ENCODE measurements at regions not wholly inside any gene's neighbourhood (a gene's known extent, or its start where the extent isn't known, plus 50 kb on each side); places are given as distances from the start of the nearest gene placed in this dataset.
"Not testable (repeated sequence)": the region's sequence is repeated elsewhere in the genome, so short reads cannot be mapped to it uniquely, and the experiment has no call there.

DNA sequence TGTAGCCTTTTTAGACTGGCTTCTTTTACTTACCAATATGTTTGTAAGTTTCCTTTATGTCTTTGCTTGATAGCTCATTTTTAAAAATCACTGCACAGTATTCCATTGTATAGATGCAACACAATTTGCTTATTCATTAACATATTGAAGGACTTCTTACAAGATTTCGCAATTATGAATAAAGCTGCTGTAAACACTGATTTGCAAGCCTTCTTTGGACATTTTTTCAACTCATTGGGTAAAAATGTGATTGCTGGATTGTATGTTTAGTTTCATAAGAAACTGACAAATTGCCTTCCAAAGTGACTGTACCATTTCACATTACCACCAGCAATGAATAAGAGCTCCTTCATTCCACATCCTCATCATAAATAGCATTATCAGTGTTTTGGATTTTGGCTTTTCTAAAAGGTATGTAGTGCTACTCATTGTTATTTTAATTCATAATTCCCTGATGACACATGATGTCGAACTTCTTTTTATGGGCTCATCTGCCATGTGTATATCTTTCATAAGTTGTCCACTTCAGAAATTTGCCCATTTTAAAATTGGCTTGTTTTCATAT lies 80.7 kb downstream of the TFAP2B start:
- DNase-seq (ENCODE audit: low read depth), result peak; percentile 83

DNA sequence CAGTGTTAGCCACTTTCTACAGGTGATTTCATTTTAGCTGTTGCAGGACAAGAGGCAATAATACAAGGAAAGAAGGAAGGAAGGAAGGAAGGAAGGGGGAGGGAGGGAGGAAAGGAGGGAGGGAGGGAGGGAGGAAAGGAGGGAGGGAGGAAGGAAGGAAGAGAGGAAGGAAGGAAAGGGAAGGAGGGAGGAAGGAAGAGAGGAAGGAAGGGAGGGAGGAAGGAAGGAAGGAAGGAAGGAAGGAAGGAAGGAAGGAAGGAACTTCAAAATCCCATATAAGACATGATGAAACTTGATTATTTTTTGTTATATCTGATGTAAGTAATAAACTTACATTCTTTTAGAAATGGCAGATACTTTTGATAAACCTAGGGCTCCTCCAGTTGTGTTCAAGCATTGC lies 83.6 kb downstream of the TFAP2B start:
- no peak for DNase-seq (ENCODE audit: low read depth)

DNA sequence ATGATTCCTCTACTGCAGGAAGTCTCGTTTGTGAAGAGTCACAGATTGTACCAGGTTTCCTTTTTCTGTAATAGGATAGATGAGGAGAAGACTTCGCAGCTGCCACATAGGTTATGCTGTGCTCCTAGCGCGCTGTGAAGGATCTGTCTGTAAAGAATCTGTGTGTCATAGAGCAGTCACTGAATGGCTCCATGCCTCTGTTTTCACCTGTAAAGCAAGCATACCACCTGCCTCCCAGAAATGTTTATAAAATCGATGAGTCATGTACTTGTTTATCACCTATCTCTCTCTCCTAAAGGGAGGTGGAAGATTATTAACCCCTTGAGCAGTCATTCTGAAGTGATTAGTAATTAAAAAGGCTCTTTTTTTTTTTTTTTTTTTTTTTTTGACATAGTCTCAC lies 86.6 kb downstream of the TFAP2B start:
- DNase-seq (ENCODE audit: low read depth), result no peak

DNA sequence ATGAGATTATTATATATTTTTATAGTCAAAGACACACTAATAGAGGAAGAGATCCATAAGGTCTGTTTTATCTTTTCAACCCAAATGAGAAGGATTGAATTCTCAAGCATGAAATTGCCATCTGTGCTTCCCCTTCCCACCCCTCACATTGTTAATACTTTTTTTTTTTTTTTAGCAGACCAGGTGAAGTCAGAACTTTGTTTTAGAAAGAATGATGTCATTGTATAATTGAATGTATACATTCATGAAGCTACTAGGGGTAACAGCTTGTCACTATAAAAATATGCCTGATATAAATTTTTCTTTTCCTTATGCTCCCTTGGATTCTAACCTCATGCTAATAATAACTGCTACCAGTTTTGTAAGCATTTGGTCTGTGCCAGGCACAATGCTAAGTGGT lies 88.9 kb downstream of the TFAP2B start:
- no peak for DNase-seq (ENCODE audit: low read depth)

DNA sequence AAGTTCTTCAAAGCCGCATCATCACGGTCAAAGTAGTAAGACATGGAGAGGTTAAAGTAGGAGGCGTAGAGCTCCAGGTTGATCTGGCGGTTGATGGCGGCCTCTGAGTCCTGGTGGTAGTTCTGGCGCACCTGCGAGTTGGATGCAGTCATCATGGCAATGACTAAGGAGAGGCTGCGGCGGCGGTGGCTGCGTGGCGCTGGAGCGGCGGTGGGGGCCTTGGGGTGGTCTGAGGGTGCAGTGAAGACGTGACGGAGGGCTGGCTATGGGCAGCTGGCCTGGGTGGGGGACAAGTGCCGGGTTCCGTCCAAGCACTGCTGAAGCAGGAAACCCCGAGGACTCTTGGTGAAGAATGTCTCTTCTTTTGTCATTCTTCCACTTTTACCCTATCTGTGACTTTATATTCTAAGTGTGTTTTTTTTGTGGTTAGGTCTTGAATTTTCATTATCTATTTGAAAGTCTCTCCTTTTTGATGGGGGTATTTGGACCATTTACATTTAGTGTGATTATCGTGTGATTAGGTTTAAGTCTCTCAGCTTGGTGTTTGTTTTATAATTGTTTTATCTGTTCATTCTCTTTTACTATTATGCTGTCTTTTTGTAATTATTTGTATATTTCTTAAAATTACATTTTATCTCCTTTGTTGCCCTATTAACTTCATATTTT lies 94.6 kb downstream of the TFAP2B start:
- no peak for DNase-seq (ENCODE audit: low read depth)

DNA sequence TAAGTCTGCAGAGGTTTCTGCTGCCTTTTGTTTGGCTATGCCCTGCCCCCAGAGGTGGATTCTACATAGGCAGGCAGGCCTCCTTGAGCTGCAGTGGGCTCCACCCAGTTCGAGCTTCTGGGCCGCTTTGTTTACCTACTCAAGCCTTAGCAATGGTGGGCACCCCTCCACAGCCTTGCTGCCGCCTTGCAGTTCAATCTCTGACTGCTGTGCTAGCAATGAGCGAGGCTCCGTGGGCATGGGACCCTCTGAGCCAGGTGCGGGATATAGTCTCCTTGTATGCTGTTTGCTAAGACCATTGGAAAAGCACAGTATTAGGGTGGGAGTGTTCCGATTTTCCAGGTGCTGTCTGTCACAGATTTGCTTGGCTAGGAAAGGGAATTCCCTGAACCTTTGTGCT lies 102.7 kb downstream of the TFAP2B start:
- not testable (repeated sequence) for DNase-seq (ENCODE audit: low read depth)

DNA sequence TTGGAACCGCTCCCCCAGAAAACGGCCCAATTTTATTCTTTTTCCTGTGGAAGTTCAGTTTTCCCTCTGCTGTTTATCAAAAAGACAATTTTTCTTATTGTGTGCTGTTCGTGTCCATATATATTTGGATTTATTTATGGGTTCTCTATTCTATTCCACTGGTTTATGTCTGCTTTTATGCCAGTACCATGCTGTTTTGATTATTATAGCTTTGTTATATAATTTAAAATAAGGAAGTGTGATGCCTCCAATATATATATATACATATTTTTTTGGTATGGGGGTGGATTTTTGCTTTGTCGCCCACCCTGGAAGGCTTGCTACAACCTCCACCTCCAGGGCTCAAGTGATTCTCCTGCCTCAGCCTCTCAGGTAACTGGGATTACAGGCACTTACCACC lies 103.3 kb downstream of the TFAP2B start:
- DNase-seq (ENCODE audit: low read depth), result no peak

DNA sequence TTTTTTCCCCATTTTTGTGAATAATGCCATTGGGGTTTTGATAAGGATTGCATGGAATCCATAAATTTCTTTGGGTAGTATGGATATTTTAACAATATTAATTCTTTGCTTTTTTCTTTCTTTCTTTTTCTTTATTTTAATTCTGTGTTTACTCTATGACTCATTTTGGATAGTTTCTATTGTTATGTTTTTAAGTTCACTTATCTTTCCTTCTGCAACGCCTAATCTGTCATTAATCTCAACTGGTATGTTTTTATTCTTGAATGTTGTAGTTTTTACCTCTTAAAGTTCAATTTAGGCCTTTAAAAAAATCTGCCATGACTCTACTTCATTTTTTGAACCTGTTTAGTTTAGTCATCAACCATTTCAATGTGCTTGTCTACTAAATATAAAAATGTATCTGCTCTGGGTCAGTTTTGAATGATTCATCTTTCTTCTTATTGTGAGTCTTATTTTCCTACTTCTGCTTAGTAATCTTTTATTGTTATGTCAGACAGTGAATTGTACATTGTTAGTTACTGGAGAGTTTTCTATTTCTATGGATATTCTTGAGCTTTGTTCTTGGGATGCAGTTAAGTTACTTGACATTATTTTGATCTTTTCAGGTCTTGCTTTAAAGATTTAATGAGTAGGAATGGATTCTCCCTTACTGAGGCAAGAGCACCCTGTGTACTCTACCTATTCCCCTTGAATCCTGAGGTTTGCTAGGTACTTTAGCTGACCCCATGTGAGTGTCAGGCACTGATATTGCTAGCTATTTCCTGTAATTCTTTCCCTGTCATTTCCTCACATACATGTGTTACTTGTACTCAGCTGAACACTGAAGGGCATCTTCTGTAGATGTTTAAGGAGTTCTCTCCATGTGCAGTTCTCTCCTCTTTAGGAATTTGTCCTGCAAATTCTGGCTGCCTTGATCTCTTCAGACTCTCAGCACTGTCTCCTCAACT lies 104.2 kb downstream of the TFAP2B start:
- DNase-seq (ENCODE audit: low read depth), result peak; percentile 72

DNA sequence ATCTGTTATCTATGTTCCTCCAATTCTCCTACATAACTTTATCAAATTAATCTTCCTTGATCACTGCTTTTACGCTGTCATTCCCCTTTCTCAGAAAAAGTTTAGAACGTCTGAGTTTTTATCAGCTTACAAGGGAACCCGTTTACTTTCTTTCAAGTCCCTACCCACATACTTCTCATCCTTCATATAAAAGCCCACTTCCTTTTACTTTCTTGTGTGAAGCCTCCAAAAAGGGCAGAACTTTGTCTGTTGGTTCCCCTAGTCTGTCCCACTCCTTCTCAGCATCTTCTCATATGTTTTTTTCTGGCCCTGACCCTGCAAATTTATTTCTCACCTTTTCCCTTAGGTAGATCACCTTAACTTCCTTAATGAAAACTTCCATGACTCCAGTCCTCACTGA lies 106.1 kb downstream of the TFAP2B start:
- no peak for DNase-seq (ENCODE audit: low read depth)

DNA sequence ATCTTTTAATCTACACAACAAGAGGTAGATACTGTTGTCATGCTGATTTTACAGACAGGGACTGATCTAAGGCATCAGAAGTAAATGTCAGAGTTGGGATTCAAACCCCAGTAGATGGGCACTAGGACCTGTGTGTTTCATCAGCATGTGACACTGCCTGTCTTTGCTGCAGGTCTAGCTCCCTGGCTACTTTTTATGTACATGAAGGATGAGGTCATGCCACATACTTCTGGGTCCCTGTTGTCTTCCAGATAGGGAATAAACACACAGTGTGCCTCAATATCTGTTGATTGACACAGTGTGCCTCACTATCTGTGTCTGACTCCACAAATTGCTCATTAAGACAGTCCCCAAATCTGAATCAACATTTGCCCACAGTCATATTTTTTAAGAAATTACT lies 106.9 kb downstream of the TFAP2B start:
- peak; percentile 9 for DNase-seq (ENCODE audit: low read depth)

DNA sequence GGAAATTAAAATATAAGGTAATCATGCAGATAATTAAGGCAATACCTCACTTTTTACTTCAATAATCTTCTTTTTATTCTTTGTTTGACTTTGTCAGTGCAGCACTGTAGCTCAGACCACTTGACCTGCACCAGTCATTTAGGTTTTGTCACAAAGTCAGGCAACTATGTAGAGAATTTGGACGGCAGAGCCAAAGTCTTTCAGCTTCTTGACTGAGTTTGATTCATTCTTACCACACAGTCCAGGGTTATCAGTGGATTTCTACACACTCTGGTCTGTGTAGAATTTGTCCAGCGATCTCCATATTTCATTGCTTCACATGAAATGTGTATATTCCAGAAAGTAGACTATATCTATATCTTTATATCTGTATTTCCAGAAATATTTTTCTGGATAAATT lies 107.3 kb downstream of the TFAP2B start:
- DNase-seq (ENCODE audit: low read depth), result peak; percentile 69

DNA sequence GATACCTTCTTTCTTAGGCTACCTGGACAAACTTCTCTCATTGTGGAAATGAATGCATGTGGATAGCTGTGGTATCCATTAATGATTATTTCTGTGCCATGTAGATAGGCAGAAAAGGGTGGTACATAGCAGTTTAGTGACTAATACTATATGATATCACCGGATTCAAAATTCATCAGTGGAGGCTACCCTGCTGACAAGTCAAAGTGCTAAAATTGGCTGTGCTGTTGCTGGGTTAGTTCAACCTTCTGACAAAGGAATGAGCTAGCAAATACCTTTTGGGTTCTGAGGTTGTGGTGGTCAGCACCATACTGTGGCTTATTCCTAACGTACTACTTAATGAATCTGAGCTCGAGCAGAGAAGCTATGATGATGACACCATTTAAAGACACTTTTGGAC lies 109.1 kb downstream of the TFAP2B start:
- peak; percentile 80 for DNase-seq (ENCODE audit: low read depth)

DNA sequence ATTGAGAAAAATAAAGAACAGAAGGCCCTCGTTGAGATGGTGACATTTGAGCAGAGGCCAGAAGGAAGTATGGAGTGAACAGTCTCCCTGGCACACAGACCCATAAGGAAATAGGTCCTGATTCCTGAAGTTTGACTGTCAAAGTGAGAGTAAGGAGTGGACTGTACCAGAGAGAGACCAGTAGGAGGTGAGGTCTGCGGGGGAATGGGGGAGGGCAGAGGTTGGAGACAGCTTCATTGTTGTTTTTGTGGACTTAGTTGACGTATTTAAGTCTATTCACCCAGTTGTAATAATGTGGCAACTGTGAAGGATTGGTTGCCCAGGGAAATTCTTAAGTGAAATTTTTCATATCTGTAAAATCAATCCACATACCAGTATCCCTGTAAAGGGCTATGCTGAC lies 110.7 kb downstream of the TFAP2B start:
- no peak for DNase-seq (ENCODE audit: low read depth)

DNA sequence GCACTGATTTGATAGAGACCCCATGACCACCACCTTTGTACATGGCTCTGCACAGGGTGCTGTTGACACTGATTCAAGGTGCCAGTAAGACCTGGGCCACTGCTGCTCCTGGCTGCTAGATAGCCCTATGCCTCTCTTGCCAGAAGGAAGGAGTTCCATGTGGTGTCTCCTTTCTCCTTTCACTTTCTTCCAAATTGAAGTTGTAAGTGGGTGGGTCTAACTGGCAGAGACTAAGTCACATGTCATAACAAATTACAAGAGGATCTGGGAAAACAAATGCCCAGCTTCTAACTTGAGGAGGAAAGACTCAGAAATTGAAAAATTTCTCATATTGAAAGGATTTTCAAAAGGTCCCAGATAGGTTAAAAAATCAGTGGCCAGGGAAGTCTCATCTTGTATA lies 116.8 kb downstream of the TFAP2B start:
- peak; percentile 35 for DNase-seq (ENCODE audit: low read depth)

DNA sequence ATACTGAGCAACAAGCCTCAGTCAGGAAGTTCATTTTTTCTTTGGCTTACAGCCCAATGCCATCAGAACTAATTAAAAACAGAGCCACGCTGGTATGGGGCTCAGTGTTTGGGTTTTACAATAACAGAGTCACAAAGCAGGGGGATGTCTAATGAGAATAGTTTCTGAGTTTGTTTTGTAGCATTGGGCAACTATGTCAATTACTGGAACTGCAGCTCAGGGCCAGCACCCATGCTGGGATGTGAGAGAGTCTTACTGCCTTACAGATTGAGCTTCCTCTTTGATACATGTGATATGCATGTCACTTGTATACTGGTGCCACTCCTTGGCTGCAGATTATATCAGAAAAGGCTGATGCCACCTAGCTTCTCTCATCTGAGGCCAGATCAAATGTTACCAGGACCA lies 117.6 kb downstream of the TFAP2B start:
- DNase-seq (ENCODE audit: low read depth), result peak; percentile 29

DNA sequence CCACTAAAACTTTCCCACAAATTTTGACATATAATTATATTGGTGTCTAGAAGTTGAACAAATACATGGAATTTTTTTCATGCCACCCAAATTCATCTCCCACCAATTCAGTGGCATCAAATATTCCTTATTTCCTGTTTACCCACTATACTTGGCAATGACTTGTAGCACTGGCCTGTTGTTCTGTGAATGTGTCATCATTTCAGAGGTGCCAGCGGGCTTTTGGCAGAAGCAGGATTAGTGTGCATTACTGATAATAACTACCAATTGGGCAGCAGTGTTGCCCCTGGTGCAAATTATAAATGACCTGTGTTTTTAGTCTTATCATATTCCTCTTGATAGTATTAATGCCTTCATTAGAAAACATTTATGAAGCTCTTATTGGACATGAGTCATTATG lies 121.3 kb downstream of the TFAP2B start:
- no peak for DNase-seq (ENCODE audit: low read depth)

DNA sequence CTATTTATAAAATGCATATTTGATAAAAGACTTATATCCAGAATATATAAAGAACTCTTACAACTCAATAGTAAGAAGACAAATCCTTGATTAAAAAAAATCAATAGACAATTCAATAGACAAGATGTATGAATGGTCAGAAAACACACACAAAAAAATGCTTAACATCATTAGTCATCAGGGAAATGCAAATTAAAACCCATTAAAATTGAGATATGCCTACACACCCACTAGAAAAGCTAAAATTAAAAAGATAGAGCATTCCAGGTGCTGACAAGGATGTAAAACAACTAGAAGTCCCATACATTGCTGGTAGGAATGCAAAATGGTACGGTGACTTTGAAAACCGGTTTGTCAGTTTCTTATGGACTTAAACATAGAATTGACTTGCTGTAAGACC lies 127.1 kb downstream of the TFAP2B start:
- DNase-seq (ENCODE audit: low read depth), result no peak

DNA sequence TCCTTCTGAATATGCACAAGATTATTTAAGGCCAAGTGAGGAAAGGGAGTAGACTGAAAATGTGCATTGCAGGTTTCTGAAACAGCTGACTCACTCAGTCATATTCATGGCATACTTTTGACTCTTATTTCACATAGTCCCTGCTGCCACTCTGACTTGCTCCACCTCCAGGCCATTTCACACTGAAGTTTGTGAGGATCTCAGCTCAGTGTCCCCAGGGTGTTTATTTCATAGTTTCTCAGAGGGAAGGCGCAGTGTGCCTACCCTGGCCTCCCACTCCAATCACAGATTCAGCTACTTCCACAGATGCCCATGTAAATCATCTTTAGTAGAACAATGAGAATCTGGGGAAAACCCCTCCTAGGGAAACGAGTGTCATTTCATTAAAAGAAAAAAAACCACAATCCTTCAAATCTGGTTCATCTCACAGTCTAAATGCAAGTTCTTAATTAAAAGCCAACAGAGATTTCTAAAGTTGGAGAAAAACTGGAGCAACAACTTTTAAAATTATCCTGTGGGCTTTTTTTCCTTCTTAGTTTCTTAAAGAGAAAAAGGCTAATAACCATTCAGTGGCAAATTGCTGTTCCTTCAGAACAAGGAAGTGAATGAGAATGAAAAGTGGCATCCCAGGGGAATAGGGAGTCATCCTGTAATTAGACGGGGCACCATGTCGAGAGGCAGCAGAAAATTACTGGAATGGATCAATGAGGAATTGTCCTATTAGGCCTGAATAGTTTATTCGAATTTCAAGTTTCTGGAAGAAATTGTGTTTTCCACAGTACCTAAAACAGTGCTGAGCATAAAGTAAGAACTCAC lies 133.6 kb downstream of the TFAP2B start:
- DNase-seq (ENCODE audit: low read depth), result peak; percentile 66

DNA sequence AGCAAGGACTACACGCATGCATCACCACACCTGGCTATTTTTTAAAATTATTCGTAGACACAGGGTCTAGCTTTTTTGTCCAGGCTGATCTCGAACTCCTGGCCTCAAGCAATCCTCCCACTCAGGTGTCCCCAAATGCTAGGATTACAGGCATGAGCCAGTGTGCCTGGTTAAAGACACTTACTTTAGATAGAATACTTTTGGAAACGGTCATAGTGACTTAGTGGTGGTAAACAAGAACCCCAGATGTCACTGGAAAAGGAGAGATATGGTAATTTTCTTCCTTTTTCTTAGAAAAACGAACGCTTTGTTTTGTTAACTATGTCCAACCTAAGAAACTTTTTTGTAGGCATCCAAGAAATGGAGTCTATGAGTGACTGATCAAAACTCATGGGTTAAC lies 137.3 kb downstream of the TFAP2B start:
- DNase-seq (ENCODE audit: low read depth), result no peak

DNA sequence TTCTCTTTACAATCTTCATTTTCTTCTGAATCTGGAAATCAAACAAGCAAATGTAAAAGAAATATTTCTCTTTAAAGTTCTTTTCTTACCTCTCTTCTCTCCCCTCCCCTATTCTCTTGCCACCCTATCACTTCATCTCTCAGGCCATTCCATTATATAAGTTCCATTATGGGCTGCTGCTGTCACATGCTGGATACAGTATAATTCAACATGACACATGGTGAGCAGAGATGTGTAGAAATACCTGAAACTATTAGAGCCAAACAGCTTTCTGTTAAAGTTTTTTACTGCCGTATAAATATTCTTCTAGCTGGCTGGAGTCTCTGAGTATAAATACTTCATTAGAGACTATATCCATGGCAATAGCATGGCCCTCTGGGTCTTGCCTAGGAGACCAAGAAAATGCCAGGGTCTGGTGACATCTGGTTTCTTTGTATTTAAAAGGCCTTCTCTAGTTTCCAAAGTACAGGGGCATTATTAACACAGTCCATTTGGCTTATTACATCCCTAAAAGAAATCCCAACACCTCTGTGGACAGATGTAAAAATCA lies 139.6 kb downstream of the TFAP2B start:
- DNase-seq (ENCODE audit: low read depth), result no peak

DNA sequence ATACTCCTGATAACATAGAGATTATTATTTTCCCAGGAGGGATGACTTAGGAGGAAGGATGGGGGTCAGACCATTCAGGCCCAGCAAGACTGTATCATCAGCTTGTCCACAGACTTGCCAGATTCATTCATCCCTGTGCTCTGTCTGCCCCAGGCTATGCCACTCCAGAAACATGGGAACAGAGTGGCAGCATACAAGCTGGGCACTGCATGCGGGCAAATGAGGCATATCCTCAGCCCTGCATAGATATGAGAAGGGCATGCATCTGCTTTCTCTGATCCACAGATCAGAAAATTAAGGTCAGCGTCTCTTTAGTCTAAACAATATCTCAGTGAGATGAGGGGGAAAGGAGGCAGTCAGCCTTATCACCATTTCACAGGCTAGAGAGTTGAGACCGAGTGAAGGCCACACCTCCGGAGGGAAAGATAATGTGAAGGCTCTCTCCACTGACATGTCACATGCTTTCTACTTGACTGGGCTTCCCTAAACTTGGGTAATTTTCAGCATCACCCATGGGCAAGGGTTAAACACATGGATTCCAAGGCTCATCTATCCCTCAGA lies 140.5 kb downstream of the TFAP2B start:
- no peak for DNase-seq (ENCODE audit: low read depth)

DNA sequence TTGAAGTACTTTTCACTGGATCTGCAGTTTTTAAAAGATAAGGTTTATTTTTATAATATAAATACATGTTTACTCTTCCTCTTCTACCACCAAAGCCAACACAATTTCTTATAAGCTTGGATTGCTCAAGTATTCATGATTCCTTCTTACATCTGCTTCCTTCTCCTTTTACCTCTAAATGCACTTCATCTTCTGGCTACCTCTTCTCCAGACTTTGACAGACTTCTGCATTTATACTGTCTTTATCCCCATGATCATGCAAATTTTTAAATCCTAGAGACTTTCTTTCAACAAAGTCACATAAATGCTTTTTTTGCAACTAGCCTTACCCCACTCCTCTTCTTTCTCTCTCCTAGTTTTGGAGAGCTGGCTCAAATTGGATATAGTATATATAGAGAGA lies 142.9 kb downstream of the TFAP2B start:
- DNase-seq (ENCODE audit: low read depth), result no peak
